Skin of body (tissue), 1 donor: ENCODE measurements at regions not wholly inside any gene's neighbourhood (a gene's known extent, or its start where the extent isn't known, plus 50 kb on each side); places are given as distances from the start of the nearest gene placed in this dataset.
A peak's percentile ranks its signal among the peaks of the same experiment; 100 is the strongest.
"Not testable (repeated sequence)": the region's sequence is repeated elsewhere in the genome, so short reads cannot be mapped to it uniquely, and the experiment has no call there.

Source experiments
- DNase-seq: peaks from one replicate; lab custom pipeline; 2025; lab: John Stamatoyannopoulos, UW

DNA sequence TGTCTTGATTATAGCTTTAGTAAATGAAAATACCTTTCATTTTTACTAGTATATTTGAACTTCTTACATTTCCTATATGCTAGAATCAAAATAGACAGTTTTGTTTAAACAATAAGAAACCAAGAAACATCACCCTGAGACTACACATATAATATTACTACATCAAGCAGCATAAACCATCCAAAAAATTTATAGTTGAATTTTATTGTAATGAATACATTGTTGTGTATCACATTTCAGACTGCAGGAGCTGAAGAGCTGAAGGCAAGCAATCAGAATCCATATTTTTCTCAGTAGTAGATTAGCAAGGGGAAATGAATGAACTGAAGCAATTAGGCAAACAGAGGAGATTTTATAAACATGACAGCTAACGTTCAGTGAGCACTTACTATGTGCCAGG lies 379.2 kb downstream of the BTG1 start:
- DNase-seq = no peak

DNA sequence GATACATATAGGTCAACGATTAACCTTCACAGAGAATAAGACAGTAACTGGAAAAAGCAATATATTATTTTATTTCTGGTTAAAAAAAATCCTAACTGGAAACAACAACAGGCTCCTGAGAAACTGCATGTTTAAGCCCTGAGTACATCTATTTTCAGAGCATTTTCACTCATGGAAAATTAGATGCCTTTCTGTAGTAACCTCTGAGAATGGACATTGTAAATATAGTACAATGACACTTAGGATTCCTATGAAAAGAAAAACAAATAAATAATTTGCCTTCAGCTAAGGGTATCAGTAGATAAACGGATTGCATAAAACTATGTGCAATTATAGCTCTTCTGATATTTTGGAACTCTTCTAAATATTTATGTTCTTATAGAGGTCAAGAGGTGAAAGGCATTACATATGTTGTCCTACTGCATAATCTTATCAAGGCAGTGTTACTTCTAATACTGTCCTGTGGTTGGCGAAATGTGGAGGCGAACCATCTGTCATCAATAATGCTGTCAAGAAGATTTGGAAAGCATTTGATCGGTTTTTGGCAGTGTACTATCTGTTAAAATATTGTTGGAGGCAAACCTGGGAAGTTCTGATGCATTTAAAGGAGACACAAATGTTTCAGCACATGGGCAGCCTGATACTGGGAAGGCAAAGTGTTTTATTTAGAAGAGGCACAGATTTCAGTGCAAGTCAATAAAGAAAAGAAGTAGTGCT lies 381.8 kb downstream of the BTG1 start:
- peak; percentile 67 for DNase-seq

DNA sequence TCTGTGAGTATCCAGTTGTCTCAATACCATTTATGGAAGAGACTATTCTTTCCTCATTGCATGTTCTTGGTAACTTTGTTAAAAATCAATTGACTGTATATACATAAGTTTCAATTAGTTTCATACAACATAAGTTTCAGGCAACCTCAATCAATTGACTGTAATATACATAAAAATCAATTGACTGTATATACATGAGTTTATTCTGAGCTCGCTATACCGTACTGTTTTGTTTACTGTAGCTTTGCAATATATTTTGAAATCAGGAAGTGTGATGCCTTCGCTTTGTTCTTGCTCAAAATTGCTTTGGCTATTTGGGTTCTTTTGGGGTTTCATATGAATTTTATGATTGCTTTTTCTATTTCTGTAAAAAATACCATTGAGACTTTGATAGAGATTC lies 392.0 kb downstream of the BTG1 start:
- DNase-seq = no peak

DNA sequence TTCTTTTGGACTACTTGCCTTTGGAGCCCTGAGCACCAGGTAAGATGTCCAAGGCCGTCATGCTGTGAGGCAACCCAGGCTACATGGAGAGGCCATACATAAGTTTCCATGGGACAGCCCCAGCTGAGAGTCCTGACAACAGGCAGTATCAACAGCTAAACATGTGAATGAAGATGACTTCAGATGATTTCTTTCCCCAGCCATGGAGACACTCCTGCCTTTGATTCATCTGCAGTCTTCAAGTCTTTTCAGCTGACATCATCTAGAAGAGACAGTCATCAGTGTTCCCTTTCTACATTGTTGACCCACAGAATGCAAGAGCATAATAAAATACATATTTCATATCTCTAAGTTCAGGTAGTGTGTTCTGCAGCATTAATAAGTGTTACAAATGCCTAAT lies 398.7 kb downstream of the BTG1 start:
- DNase-seq = no peak

DNA sequence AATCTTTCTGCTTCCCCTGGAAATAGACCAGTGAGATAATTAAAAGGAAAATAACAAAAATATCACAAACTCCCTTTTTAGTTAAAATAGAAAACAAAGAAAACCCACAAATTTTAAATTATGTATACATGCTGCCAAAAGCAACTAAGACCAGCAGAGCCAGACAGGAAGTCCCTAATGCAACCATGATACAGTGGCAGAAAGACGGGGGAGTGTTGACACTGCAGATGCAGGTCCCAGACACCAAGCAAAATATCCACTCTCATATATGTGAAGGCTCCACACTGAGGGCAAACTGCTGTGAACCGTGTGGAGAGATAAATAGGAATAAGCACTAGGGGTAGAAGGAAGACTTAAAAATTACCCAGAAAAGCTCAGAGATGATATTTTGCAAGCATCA lies 401.0 kb downstream of the BTG1 start:
- DNase-seq = no peak

DNA sequence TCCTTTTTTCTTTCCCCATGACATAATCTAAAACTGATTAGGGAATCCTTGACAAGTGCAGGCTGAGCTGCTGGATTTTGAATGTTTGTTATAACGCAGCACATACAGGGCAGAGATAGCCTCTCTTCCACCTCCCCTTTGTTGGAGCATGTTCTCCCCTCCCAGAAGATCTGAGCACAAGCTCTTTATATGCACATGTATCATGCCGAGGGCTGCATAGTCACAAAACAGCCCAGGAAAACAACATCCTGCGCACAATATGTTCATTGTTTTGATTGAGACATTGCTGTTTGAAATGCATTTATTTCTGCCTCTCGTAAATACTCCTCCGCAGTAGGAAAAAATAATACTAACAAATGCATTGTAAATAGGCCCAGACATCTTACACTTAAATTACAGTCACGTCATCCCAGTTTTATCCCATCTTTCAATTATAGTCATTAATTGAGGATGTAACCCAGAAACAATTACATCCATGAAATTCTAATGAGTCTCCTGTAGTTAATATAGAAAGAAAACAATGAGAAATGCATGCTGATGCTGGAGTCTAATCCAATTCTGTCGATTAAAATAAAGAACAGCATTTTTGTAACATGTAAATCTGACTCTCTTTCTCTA lies 401.8 kb downstream of the BTG1 start:
- DNase-seq = peak; percentile 36

DNA sequence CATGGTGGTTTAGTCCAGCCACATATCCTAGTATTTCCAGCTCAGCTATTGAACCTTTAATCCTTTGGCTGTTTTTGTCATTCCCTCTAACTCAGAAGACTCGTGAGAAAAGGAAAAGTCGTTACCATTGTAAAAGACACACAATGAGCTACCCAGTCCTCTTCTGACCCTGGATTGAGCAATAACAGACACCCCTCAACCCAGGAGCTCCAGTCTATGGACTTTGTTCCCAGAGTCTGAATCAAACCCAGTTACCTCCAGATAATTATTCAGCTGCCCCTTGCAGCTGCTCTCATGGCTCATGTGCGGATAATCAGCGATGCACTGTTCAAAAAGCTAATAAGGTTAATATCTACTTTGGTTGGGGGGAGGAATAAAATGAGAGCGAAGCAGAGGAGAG lies 402.4 kb downstream of the BTG1 start:
- DNase-seq = no peak

DNA sequence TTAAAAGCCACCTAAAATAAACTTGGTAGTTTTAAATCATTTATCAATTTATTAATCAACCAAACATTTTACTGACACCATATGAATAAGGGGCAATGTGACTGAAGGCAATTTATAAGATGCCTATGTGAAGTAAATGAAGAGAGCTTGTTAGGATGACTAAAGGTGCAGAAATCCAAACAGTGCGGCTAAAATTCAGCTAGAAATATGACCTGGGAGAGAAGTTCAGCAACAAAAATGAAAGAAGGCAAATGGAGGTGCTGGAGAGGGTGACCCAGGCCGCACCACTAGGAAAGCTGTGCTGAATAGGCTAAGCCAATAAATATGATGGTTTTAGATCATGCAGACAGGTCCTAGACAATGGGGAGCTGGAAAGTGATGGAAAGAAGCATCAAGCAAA lies 403.7 kb downstream of the BTG1 start:
- DNase-seq = no peak

DNA sequence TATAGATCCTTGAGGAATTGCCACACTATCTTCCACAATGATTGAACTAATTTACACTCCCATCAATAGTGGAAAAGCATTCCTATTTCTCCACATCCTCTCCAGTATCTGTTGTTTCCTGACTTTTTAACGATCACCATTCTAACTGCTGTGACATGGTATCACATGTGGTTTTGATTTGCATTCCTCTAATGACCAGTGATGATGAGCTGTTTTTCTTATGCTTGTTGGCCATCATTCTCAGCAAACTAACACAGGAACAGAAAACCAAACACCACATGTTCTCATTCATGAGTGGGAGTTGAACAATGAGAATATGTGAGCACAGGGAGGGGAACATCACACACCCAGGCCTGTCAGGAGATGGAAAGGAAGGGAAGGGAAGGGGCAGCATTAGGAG lies 411.8 kb downstream of the BTG1 start:
- DNase-seq = peak; percentile 2

DNA sequence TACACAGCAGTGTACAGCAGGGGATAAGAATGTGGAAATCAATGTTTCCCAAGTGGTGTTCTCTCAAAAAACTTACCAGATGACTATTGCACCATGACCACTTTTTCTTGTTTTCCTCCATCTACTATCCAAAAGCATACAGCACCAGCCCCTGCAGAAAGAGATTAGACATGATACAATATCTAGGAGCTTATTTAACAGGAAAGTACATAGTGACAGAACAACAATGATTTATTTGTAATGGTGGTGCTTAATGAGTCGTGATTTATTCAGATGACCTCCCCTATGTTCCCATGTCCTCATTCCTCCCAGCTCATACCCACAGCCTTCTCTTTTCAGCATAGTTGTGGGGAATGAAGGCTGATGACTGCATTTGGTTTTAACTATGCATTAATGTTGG lies 413.6 kb downstream of the BTG1 start:
- DNase-seq = no peak

DNA sequence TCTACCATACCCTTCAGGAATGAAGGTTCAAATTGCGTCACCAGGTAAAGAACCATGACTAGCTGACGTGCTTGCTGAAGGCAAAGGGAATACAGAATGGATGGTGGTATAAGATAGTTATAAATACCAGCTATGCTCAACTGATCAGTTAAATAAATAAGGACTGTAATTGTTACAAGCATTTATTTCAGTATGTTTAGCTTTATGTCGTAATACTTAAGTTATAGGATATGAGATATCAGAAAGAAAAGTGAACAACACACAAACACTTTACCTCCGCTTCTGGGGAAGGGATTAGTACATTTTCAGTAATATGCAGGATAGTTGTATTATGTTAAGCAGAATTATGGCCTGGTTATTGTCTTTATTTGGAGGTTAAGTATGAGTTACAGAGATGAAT lies 416.1 kb downstream of the BTG1 start:
- DNase-seq = no peak

DNA sequence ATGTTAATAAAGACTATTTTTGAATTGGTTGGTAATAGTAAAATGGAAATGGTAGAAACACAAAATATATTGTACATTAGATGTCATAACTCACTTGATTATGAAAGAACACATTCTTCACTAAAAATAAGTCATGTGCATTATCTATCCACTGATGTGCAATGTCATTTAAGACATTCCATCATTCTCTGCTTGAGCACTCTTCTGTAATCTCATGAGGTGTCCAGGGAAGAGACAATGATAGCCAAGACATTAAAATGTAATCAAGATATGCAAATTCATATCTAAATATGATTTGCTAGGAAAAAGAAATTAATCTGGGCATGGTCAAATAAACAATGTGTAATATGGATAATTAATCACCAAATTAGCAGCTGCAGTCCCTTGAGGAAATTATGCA lies 422.5 kb downstream of the BTG1 start:
- DNase-seq = no peak

DNA sequence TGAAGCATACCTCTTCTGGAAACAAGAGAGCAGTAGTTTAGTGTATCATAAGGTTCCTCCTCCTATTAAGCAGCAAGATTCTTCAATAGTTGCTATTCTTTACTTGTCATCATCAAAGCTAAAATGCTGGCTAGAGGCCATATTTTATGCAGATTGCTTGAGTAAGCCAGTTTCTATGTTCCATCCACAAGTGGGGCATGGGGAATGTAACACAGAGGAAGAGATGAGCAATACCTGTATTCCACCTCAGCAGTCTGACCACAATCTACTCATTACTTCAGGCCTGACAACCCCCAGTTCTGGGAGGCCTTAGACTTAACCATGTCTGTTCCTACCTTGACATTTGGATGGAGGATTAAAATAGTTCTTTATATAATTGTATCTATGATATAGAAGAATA lies 423.6 kb downstream of the BTG1 start:
- DNase-seq = no peak

DNA sequence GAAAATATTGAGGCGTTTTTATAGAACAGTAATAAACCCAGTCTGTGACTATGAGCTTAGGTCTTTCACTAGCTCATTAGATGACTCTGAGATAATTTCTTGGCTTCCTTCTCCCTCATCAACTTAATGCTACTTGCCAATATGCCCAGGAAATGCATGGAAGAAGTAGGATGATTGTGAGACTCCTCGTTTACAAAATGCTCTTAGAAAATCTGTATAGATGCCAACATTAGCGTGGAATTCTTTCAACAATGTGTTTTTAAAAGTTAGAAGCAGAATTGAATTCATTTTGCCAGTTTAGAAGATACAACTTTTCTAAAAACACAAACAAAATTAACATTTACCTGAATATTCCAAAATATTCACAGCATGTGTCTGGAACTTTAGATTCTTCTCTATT lies 424.6 kb downstream of the BTG1 start:
- DNase-seq = no peak

DNA sequence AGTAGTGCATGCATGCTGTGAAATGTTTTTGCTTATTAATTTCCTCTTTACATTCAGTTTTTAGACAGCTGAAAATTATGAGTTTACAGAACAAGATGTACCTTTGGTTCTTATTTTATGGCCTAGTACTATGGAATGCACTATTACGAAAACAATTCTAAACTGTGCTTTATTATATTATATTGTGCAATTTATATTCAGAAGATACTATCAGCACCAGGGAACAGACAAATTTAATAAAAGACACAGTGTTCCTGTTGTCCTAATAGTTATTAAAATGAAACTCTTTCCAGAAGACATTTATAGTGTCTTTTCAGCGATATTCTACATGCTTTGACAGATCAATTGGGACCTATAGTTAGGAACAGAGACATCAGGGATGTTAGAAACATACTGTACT lies 427.3 kb downstream of the BTG1 start:
- DNase-seq = no peak

DNA sequence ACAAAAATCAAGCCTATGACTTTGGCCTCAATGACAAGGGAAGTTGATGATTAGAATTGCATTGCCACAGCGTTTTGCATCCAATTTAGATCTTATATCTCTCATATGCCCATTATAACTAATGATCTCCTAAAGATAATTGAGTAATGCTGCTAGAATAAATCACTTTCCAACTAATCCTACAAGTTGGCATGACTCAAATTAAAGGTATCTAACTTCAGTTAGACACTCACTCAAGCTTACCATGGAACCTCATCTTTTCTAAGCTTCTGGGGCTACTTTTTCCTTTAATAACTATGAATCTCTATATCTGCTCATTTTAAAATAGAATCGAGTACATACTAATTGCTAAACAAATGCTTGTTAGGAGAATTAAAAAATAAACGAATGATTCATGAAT lies 427.8 kb downstream of the BTG1 start:
- no peak for DNase-seq

DNA sequence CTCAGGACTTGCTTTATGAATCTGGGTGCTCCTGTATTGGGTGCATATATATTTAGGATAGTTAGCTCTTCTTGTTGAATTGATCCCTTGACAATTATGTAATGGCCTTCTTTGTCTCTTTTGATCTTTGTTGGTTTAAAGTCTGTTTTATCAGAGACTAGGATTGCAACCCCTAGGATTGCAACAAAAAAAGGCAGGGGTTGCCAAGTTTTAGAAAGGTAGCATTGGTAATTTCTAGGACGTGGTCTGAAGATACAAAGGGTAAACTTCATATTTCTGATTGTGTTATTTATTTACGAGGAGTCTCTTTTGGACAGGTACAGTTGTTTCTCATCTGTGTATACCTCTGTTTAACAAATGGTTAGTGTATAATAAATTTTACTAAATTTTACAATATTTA lies 433.7 kb downstream of the BTG1 start:
- DNase-seq = not testable (repeated sequence)

DNA sequence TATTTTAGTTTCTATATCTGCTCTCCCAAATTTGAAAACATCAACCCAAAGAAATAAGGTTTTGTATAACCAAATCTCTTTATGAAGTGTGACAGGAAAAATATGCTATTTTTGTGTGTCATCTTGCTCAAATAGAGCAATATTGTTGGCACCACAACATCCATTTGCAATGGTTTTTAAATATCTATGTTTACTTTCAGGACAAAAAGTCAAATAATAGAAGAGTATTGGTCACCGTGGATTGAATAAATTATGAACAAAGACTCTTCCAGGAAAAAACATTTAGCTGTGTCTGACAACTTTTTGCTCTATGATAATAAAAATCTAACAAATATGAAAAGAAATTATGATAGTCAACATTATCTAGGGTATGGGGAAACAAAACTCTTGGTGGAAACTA lies 439.2 kb downstream of the BTG1 start:
- DNase-seq = no peak

DNA sequence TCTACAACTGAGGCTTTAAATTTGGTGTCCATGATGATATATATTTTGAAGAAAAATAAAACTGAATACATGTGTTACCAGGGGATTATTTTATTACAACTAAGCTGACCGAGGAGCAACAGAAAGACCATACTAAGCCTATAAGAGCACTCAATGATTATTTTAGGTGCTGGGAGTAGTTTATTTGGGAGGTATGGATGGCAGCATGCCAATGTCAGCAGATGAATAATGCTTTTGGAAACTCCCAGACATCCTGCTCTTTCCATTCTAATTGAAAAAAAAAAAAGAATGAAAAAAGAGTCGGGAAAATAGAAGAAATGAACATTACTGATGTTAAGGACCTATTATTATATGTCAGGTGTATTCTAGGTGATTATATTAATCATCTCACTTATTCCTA lies 441.2 kb downstream of the BTG1 start:
- DNase-seq = no peak

DNA sequence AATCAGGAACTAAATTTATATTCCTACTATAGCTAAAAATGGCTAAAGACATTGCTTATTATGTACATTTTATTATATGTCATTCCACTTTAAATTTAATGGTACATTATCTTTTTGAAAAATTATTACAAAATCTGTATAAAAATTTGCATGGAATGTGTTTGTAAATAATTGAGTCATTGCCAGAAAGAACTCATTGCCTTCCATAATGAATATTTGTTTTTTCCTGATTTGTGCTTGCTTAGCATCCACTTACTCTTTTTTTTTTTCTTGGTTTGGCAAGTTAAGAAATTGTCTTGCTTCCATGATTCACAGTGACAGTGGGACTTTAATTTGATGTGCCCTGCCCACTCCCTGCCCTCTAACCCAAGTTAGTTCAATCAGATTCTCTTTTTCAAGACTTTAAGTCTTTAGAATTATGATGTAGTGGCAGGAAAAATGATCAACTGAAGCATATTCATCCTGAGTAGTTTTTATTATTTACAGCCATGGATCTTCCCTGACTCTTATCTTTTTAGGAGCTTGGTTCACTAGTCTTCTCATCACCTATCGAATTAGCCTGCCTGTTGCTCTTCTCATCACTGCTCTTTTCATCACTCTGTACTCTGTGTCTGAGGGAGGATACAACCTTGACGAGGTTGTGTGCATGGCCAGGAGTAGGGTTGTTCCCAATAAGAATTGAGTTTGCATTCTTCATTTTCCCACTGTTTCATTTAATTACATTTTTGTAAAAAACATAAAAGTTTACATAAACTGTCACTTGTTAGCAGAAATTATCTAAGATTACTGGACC lies 442.0 kb downstream of the BTG1 start:
- DNase-seq = peak; percentile 1

DNA sequence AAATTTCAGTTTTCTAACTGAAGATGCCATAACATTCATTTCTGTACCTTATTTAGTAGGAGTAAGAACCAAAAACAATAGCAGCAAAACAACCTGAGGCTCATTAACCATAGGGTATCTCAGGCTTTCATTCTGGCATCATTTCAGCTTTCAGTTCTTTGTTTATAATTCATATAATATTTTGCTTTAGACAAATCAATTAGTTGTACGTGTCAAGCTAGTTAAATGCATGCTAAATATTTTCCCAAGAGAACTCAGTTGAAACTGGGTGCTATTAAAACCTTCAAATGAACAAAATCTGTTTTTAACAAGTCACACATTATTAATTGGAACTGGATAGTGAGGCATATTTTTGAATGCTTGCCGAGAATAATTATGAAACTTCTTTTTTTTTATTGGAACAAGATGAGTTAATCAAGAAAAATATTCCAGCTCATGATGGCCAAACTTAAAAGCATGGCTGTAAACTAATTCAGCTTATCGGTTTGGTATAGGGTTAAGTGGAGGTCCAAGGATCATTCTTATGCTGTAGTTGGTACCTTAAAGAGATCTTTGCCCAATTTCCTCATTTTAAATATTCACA lies 442.7 kb downstream of the BTG1 start:
- DNase-seq = peak; percentile 22

DNA sequence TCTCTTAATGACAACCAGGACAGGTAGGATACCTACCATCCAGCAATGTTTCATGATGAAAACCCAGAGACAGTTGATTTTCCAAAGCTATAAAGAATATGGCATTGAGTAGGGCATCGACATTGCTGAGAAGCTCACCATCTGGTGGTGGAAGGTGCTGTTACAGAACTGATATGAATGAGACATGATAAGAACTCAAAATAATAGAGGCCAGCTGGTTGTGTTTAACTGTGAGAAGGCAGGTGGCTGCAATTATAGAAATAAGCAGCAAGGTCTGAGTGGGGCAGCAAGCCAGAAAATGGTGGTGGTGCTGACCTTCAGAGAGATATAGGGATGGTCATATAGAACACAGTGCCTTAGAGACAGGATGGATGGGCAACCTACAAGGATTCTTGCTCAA lies 449.7 kb downstream of the BTG1 start:
- no peak for DNase-seq
